Inferior parietal cortex (tissue), 1 donor: ENCODE measurements at regions not wholly inside any gene's neighbourhood (a gene's known extent, or its start where the extent isn't known, plus 50 kb on each side); places are given as distances from the start of the nearest gene placed in this dataset.
"Not testable (repeated sequence)": the region's sequence is repeated elsewhere in the genome, so short reads cannot be mapped to it uniquely, and the experiment has no call there.

Experiments
- DNase-seq: peaks from one replicate; pipeline ENCODE4 v3.0.0-alpha.2; 2016; ENCODE audit errors: extremely low spot score

GRCh38 chr9:41839786-41840185 is 289.4 kb downstream of the CNTNAP3B start:
- not testable (repeated sequence) for DNase-seq

GRCh38 chr9:41838953-41839352 is 290.3 kb downstream of the CNTNAP3B start:
- not testable (repeated sequence) for DNase-seq

DNA sequence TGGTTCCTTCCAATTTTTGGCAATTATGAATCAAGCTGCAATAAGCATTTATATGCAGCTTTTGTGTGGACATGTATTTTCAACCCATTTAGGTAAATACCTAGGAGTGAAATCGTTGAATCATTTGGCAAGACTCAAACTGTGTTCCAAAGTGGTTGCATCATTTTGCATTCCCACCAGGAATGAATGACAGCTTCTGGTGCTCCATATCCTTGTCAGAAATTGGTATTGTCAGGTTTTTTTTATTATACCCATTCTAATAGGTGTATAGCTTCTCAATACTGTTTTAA is 290.7 kb downstream of the CNTNAP3B start:
- DNase-seq = not testable (repeated sequence)

DNA sequence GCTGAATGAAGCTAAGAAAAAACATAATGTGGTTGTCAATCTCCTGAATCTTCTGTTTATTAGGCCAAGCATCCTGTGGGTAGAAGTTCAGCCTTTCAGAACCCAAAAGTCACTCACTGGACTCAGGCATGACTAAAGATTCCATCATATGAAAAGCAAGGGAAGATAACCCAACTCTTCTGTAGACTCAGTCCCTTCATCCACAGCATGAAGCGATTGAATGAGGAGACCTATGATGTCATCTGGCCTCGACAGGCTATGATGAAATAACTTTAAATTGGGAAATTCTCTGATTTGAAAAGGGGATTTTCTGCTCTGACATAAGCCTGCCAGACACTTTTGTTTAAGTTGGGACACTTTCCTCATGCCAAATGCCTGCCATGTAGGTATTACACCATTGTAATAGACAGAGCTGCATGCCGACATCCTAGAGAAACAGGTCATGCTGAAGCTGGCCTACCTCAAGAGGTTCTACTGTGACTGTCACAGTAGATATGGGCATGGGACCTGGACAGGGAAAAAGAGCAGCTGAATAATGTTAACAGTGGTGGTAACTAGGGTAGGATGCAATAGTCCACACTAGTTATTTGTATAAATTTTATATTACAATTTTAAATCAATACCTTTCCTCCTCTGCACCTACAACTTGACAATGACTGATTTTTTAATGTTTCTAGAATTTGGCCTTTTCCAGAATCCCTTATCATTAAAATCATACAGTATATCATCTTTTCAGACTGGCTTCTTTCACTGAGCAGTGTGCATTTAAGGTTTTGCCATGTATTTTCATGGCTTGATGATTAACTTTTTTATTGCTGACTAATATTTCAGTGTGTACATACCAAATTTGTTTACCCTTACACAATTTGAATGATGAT is 291.3 kb downstream of the CNTNAP3B start:
- not testable (repeated sequence) for DNase-seq

- not testable (repeated sequence) for DNase-seq
Observed at GRCh38 chr9:41833108-41833507, 296.1 kb downstream of the CNTNAP3B start.

DNA sequence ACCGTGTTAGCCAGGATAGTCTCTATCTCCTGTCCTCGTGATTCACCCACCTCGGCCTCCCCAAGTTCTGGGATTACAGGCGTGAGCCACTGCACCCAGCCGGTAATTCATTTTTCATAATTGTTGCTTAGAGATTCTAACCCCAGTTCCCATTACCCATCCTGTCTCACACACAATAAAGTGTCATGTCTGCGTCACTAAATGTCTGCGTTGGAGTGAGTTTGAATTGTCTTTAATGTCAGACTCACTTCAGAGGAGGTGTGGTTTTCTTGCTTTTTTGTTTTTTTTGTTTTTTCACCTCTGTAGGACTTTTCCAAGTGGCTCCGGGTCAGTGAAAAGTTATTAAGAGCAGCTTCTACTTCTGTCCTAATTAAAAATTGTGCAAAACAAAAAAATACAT is 304.5 kb downstream of the CNTNAP3B start:
- not testable (repeated sequence) for DNase-seq

GRCh38 chr9:41802706-41803105 is 326.5 kb downstream of the CNTNAP3B start:
- DNase-seq = not testable (repeated sequence)

DNA sequence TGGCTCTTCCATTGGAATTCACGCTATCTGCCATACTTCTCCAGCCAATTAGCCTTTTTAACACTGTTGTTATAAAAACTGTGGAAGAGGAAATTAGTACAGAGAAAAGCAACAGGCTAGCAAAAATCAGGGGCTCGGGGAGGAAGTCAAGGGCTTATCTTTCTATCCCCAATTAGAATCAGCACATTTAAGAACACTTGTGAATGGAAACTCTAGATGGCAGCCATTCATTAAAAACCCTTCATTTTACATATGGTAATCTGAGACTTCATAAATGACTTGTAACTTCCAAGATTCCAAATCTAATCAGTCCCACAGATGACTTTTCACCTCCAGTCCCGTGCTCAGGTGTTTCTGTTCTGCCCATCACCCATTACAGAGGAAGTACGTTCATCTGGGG is 330.5 kb downstream of the CNTNAP3B start:
- DNase-seq = not testable (repeated sequence)

DNA sequence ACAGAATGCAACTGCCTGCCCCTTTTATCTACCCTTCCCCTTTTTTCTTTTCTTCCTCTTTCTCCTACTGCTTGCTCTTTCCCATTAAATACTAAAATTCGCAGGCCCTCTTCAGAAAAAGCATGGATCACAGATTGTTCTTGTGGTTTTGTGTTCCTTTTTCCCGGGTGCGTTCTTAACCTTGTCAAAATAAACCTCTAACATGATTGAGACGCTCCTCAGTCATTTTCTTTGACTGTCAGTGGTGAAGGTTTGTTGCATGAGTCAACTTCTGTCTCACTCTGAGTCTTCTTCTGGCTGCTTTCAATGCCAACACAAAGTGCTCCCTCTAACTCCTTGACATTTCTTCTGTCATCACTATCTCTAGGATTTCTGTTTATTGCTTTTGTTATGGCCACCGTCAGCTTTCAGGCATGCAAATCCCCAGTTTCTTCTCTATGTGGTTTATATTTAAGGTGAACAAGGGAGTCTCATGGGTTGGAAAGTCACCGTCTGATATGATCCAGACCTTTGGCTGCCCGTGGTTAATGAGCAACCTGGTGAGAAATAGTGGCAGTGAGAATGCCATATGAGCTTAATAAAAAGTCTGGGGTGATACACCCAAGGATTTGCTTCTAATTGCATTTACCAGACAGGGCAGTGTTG is 338.4 kb downstream of the CNTNAP3B start:
- not testable (repeated sequence) for DNase-seq

DNA sequence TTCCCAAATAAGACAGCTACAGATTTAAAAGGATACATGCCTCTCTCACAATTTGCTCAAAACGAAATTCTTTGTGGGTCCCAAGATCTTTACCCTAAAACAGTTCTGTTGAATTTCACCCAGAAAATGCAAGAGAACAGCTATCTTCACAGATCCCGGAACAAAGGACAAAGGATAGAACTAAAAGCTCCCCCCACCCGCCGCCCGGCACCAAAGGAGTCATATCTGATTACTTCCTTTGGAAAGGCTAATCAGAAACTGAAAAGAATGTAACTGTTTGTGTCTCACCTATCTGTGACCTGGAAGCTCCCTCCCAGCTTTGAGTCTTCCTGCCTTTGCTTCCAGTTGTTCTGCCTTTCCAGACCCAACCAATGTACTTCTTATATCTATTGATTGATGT is 339.2 kb downstream of the CNTNAP3B start:
- DNase-seq = not testable (repeated sequence)

DNA sequence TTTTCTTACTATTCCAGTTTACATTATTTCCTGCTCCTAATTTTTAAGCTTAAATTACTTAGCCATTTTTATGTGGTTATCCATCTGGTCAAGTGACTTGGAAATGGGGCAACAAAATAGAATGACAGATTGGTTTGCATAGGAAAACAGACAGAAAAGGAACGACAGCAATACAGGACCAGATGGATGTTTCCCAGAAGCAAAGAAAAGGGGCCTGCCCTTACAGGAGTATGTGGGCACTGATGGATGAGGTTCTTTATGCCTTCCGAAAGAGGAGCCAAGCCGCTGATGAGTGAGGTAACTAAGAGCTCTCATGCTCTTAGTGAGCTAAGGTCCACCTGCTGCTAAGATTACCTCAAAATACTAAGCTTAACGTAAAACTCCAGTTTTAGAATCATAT is 339.8 kb downstream of the CNTNAP3B start:
- not testable (repeated sequence) for DNase-seq

DNA sequence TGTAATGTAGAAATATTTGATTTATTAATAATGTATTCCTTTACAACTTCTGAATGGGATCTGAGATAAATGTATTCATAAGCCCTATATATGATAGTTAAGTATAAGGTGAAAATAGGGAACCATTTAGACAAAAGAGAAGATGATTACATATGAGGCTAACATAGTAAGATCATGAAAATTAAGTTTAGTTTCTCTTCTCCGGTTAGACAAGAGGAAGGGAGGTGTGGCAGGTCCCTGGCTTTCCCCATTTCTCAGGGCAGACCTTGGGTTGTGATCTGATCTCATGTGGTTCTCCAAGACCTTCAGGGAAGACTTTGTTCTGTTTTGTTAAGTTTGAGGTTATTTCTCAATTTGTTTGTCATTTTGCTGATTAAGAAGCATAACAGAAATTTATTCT is 341.3 kb downstream of the CNTNAP3B start:
- not testable (repeated sequence) for DNase-seq

- DNase-seq = not testable (repeated sequence)
Observed at GRCh38 chr9:41787270-41787669, 342.0 kb downstream of the CNTNAP3B start.

DNA sequence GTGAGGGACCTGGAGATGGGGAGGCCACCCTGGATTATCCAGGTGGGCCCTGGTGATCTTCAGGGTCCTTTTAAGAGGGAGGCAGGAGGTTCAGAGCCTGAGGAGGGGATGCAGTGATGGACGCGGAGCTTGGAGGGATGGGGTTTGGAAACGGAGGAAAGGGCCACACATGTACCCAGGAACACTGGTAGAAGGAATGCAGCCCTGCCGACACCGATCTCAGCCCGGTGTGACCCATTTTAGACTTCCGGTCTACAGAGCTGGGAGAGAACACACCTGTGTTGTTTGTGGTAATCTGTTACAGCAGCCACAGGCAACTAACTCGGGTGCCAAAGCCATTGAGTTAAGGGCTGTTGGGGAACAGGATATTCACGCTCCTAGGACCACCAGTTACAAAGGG is 345.2 kb downstream of the CNTNAP3B start:
- DNase-seq = not testable (repeated sequence)

DNA sequence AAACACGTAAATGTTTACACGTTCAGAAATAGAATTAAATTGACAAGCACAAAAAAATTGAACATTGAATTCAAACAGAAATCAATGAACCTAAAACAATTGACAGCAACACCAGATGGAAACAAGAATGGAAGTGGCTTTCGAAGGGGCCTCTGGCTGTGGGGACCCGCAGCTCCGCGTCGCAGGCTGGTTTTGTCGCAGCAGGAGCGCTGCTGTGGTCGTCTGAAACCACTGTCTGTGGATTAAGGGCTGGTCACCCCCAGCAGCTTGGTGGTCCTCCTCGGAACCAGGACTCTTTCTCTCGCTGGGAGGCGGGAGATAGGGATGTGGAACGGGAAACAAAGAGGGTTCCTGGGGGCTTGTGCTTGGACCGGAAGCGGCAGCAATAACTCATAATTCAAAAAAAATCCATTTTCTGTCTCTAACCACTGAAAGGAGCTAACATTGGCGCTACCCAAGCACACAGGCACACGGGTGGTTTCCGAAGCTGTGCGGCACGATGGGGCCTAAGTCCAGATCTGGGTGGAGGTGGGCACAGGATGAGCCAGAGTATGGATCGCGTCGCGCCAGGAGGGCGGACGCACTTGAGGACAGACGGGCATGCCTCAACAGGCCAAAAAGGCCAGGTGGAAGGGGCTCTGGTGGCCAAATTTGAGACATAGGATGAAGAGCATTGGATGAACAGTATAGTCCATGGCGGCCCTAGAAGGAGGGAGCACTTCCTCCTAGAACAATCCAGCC is 346.0 kb downstream of the CNTNAP3B start:
- DNase-seq = not testable (repeated sequence)

DNA sequence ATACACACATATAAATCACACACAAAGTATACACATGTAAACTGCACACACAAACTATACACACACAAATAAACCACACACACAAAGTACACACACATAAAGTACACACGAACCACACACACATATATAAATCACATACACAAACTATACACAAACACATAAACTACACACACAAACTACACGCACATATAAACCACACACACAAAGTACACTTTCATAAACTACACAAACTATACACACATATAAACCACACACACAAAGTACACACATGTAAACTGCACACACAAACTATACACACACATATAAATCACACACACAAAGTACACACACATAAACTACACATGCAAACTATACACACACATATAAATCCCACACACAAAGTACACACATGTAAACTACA is 347.3 kb downstream of the CNTNAP3B start:
- DNase-seq = not testable (repeated sequence)

DNA sequence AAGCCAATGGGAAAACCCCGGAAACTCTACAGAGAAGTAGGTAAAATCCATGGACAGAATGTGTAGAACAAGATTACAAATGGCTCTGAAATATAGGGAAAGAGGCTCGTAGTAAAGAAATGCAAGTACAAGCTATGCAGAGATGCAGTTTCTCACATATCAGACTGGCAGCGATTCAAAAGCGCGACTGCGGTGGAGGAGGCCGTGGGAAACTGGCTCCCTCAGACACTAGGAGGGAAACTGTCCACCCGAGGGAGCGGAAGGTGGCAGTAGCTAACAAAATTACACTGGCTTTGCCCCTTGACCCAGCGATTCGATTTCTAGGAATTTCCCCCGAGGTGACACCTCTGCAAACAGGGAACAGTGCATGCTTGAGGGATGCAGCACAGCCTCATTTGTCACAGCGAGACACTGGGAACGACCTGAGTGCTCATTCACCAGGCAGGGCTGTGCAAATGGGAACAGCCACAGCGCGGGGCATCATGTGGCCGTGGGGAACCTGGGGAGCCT is 349.3 kb downstream of the CNTNAP3B start:
- DNase-seq = not testable (repeated sequence)

GRCh38 chr9:41779192-41779591 is 350.0 kb downstream of the CNTNAP3B start:
- DNase-seq = not testable (repeated sequence)

GRCh38 chr9:41778535-41779071 is 350.6 kb downstream of the CNTNAP3B start:
- DNase-seq = not testable (repeated sequence)

GRCh38 chr9:41777536-41777935 is 351.7 kb downstream of the CNTNAP3B start:
- not testable (repeated sequence) for DNase-seq

DNA sequence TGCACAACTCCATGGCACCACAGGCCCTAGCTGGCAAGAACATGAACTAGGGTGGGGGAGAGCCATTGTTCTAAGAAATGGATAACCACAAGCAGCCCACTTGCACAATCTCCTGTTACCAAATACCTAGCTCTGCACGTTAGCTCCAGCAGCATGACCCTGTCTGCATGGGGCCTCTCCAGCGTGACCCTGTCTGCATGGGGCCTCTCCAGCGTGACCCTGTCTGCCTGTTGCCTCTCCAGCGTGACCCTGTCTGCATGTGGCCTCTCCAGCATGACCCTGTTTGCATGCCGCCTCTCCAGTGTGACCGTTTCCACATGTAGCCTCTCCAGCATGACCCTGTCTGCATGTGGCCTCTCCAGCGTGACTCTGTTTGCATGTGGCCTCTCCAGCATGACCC is 356.7 kb downstream of the CNTNAP3B start:
- DNase-seq = not testable (repeated sequence)

GRCh38 chr9:41771693-41772092 is 357.5 kb downstream of the CNTNAP3B start:
- DNase-seq = not testable (repeated sequence)
